HFF-Myc (cell line): ENCODE measurements at regions not wholly inside any gene's neighbourhood (a gene's known extent, or its start where the extent isn't known, plus 50 kb on each side); places are given as distances from the start of the nearest gene placed in this dataset.

Experiments used
- DNase-seq: peaks from one replicate; pipeline ENCODE4 v3.0.0-alpha.2; 2011; ENCODE audit warnings: low read depth; ENCODE audit errors: extremely low read depth
- H3K4me3 ChIP-seq: replicated peaks from 2 replicates; pipeline ENCODE4 v1.5.1; 2011; ENCODE audit warnings: low read depth, mild to moderate bottlenecking, control low read depth, low read length
- CTCF ChIP-seq: IDR thresholded peaks from 2 replicates; pipeline ENCODE4 v1.5.1; 2012; ENCODE audit warnings: mild to moderate bottlenecking, low read depth, low read length, control low read depth; ENCODE audit errors: missing control alignments

GRCh38 chr5:171619744-171620143, 165.9 kb upstream of the SMIM23 start:
- no peak for DNase-seq
- no peak for TF ChIP-seq CTCF
- no peak overlapping the region for H3K4me3 ChIP-seq

DNA sequence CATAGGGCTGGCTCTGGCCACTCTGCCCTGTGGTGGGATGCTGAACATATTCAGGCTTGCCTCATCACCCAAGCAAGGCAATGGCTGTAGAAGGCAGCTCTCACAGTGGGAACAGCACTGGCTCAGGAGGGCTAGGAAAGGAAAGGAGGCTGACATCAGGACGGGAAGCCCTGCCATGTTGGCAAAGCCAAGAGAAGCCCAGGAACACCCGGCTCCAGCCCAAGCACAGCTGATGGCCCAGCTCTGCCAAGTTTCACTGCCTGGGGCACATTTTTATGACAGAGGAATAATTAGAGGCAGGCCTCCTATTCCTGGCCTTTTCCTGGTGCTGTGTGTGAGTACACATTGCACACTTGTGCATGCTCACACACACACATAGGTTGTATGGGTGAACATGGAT, 163.6 kb upstream of the SMIM23 start:
- DNase-seq: no peak
- H3K4me3 ChIP-seq: no peak overlapping the region
- no peak for TF ChIP-seq CTCF

- TF ChIP-seq CTCF: no peak
- H3K4me3 ChIP-seq: no peak overlapping the region
- no peak for DNase-seq
These were observed 162.5 kb upstream of the SMIM23 start for GRCh38 chr5:171623107-171623506.

DNA sequence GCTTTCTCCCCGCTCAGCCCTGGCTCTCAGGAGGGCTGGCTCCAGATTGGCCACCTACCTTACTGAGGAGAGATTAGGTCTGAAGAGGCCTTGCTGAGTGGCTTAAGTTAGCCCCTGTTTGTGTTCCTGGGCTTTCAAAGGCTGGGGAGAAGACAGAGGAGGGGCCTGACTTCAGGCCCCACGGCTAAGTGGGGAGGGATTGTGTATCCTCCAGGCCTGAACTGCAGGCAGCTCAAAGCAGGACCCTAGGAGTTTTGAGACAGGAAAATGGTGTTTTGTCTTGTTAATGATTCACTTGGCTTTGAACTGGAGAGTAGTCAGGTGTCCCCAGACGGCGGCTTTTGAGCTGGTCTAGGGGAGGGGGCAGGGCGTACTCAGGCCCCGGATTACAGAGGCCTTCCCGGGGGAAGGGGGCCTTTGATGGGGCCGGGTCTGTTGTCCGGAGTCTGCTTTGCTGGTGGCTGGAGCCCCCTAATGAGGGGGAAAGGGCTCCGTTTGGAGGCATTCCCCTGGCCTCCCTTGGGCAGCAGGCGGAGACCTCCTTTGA, 162.0 kb upstream of the SMIM23 start:
- H3K4me3 ChIP-seq: no peak overlapping the region
- no peak for DNase-seq
- TF ChIP-seq CTCF: no peak

DNA sequence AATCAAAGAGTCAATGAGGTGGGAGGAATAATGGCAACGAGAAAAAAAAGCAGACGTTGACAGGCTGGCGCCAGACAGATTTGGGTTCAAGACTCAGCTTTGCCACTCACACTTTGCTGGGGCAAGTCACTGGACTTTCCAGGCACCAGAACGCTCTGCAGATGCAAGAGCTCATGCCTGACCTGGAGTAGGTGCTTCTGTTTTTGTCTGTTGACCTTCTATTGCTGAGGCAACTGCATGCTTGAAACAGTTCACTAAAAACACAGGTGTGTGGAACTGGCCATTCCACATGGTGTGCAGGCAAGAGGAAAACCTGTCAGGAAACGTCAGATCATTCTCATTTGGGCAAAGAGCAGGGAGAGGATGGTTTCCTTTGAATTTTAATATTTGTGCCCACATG, 161.2 kb upstream of the SMIM23 start:
- TF ChIP-seq CTCF: no peak
- DNase-seq: no peak
- H3K4me3 ChIP-seq: no peak overlapping the region

- no peak for DNase-seq
- no peak overlapping the region for H3K4me3 ChIP-seq
- no peak for TF ChIP-seq CTCF
These were observed 160.0 kb upstream of the SMIM23 start for GRCh38 chr5:171625646-171626045.
